ENCODE measurements at regions not wholly inside any gene's neighbourhood (a gene's known extent, or its start where the extent isn't known, plus 50 kb on each side); places are given as distances from the start of the nearest gene placed in this dataset.

DNA sequence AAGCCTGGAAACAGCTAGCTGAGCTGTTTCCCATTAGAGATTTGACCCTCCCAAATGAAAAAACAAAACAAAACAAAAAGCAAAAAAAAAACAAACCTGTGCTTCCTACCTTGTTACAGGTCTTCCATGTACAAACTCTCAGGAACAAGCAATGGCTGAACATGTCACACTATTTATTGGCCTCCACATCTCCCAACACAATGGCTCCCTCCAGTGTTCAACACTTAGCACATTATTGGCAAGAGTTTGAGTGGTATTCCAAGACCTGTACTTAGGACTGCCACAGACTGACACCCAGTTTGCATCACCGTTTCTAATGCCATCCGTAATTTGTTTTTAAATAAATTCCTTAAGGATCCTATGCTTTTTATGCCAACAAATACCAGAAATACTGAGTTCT, 195.0 kb upstream of the OLFM3 start:
- Histone ChIP-seq H3K4me1 (ENCODE audit: insufficient read depth) (no peaks in the 10 kb centered on the region), H3K36me3 (ENCODE audit: insufficient read depth) (no peaks in the 10 kb centered on the region), H3K4me3 (ENCODE audit: low read depth, low read length) (no peak overlapping the region), H3K27ac (ENCODE audit: low read depth) (no peak overlapping the region)
- peak; percentile 17 for DNase-seq (ENCODE audit: extremely low spot score)
- WGBS: 26% methylated on average over 2 of the region's 2 CpGs

DNA sequence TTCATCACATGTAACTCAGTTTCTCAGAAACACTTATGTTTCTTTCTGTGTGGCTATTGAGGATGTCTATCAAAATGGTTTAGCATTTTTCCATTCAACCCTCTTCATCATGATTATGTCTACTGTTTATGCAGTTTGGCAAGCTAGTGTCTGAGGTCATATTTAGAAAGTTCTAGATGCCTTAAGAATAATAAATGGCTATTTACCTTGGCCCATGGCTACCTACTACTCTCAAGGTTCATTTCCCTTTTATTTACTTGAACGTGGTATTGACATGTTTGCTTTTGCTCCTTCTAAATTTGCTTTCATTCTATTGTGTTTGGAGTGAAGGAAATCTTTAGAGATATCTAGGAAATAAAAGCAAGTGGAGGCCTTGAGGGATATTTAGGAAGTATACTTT, 193.7 kb upstream of the OLFM3 start:
- 62% methylated on average over 1 of the region's 1 CpG for WGBS
- no peak for DNase-seq (ENCODE audit: extremely low spot score)
- H3K4me3 ChIP-seq (ENCODE audit: low read depth, low read length): no peak overlapping the region

GRCh38 chr1:102186536-102186935, 189.8 kb upstream of the OLFM3 start:
- 74% methylated on average over 2 of the region's 2 CpGs for WGBS

More for the DNA sequence above, 193.7 kb upstream of the OLFM3 start:
- Histone ChIP-seq H3K4me1 (ENCODE audit: insufficient read depth) (no peaks in the 10 kb centered on the region), H3K36me3 (ENCODE audit: insufficient read depth) (no peaks in the 10 kb centered on the region), H3K27ac (ENCODE audit: low read depth) (no peak overlapping the region)

GRCh38 chr1:102185260-102185659, 188.5 kb upstream of the OLFM3 start:
- no peaks in the 10 kb centered on the region for H3K36me3 ChIP-seq (ENCODE audit: insufficient read depth)
- 69% methylated on average over 1 of the region's 1 CpG for WGBS
- no peak overlapping the region for H3K4me3 ChIP-seq (ENCODE audit: low read depth, low read length)
- no peak overlapping the region for H3K27ac ChIP-seq (ENCODE audit: low read depth)
- no peak for DNase-seq (ENCODE audit: extremely low spot score)
- H3K4me1 ChIP-seq (ENCODE audit: insufficient read depth): no peaks in the 10 kb centered on the region

More at GRCh38 chr1:102186536-102186935, 189.8 kb upstream of the OLFM3 start:
- Histone ChIP-seq H3K4me1 (ENCODE audit: insufficient read depth) (no peaks in the 10 kb centered on the region), H3K4me3 (ENCODE audit: low read depth, low read length) (no peak overlapping the region), H3K27ac (ENCODE audit: low read depth) (no peak overlapping the region), H3K36me3 (ENCODE audit: insufficient read depth) (no peaks in the 10 kb centered on the region)
- DNase-seq (ENCODE audit: extremely low spot score): no peak

DNA sequence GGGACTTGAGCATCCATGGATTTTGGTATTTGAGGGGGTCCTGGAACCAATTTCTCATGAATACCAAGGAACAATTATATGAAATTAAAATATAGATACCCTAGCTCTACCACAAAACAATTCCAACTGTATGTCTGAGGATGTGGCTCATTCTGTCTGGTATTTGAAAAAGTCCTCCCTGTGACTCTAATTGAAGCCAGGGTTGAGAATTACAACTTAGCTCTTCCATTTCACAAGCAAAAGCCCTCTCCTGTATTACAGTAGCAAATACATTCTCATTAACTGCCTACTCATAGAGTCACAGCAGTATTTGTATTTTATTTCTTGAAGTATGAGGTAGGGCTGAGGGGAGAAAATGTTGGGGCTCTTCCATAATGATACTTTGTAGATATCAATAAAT, 187.8 kb upstream of the OLFM3 start:
- no peak overlapping the region for H3K27ac ChIP-seq (ENCODE audit: low read depth)
- no peaks in the 10 kb centered on the region for H3K4me1 ChIP-seq (ENCODE audit: insufficient read depth)
- H3K36me3 ChIP-seq (ENCODE audit: insufficient read depth): no peaks in the 10 kb centered on the region
- no peak overlapping the region for H3K4me3 ChIP-seq (ENCODE audit: low read depth, low read length)
- no peak for DNase-seq (ENCODE audit: extremely low spot score)

DNA sequence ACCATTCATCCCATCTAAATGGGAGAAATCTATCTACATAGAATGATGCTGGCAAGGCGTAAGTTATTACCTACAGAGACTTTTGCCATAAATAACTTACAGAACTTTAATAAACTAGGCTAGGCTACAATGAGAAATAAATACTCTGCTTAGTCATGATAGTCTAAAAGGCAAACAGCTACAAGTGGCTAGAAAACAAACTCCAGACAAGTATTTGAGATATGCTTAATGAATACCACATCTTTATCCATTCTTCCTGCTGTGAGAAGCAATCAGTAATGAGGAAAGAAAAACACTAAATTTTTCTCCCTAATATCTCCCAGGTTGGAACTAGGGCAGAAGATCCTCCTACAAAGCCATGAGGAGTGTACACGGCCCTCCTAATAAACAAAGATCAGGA, 187.0 kb upstream of the OLFM3 start:
- no peak overlapping the region for H3K27ac ChIP-seq (ENCODE audit: low read depth)
- H3K36me3 ChIP-seq (ENCODE audit: insufficient read depth): no peaks in the 10 kb centered on the region
- WGBS: 69% methylated on average over 2 of the region's 2 CpGs
- no peaks in the 10 kb centered on the region for H3K4me1 ChIP-seq (ENCODE audit: insufficient read depth)
- no peak overlapping the region for H3K4me3 ChIP-seq (ENCODE audit: low read depth, low read length)
- no peak for DNase-seq (ENCODE audit: extremely low spot score)

DNA sequence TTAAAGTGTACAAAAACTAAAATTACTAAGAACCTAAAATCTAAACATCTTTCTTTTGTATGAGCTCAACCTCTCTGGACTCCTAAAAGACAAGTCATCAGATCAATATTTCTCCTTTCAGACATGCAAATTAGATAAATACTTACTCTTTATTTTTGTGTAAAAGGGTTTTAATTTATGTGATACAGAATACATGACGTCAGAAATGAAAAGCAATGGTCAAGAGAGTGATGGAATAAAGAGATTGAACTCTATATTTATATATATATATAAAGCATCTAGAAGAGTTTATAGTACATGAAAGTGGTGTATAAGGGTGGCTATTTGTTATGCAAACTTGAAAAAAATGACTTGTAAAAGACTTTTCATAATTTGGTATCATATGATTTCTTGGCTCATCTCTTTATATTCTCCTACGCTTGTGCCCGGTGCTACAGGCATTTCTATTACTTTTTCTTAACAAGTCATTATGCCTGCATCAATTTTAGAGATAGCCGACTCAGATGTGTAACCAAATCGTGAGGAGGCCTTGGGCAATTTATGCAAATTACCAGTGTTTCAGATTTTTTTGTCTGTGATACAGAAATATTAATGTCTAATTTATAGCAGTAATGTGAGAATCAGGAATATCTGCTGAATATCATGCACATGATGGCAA, 186.0 kb upstream of the OLFM3 start:
- H3K36me3 ChIP-seq (ENCODE audit: insufficient read depth): peaks cover 2% of the 10 kb centered on the region
- H3K4me3 ChIP-seq (ENCODE audit: low read depth, low read length): no peak overlapping the region
- no peaks in the 10 kb centered on the region for H3K4me1 ChIP-seq (ENCODE audit: insufficient read depth)
- DNase-seq (ENCODE audit: extremely low spot score): no peak
- WGBS: 86% methylated on average over 5 of the region's 5 CpGs
- H3K27ac ChIP-seq (ENCODE audit: low read depth): no peak overlapping the region

DNA sequence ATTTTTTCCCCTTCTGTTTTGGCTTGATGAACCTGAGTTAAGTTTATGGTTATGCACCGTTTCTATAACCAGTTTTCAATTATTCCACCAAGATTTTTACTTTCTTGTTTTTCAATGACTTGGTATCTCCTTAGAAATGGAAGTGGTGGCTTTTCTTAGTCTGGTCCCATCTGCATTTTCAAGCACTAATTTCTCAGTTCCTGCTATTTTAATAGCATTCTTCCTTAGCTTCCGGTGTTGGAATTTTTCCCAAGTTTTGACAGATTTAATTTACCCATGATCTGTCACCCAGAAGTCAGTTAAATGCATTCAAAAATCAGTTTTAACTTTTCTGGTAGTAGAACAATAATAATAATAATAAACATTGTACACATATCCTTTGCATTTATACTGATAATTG, 184.6 kb upstream of the OLFM3 start:
- no peak overlapping the region for H3K27ac ChIP-seq (ENCODE audit: low read depth)
- 87% methylated on average over 2 of the region's 2 CpGs for WGBS
- no peak overlapping the region for H3K4me3 ChIP-seq (ENCODE audit: low read depth, low read length)
- H3K36me3 ChIP-seq (ENCODE audit: insufficient read depth): peaks cover 2% of the 10 kb centered on the region
- H3K4me1 ChIP-seq (ENCODE audit: insufficient read depth): no peaks in the 10 kb centered on the region
- DNase-seq (ENCODE audit: extremely low spot score): no peak

- WGBS: 85% methylated on average over 2 of the region's 2 CpGs
- H3K4me3 ChIP-seq (ENCODE audit: low read depth, low read length): no peak overlapping the region
These were observed 181.8 kb upstream of the OLFM3 start for GRCh38 chr1:102178480-102178879.

DNA sequence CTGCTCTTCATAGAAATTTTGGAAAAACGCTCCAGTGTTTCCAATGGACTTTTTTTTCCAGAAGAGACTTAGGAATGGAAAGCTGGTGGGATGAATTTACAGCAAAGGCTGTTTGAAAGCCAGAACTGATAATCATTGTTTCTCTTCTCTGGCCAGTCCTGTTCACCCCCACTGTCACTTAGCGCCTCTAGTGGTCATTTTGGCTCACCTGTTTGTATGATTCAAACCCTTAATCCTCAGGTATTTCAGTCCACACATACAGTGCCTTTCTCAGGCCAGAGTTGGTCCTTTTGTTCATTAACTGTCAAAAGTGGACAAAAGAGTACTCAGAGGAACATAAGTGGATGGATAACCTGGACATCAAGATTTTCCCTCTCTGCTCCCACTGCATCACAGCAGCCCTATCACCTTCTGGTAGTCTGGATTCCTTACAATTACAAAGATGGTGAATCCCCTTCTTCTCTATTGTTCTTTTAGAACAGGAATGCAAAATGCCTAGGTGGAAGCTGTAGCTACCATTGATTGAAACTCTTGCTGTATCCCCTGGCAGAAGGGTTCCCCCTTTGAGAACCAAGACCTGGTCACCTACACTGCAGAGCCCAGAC, 177.6 kb upstream of the OLFM3 start:
- WGBS: 29% methylated on average over 2 of the region's 2 CpGs
- no peak for DNase-seq (ENCODE audit: extremely low spot score)

More at GRCh38 chr1:102178480-102178879, 181.8 kb upstream of the OLFM3 start:
- H3K4me1 ChIP-seq (ENCODE audit: insufficient read depth): no peaks in the 10 kb centered on the region
- H3K27ac ChIP-seq (ENCODE audit: low read depth): no peak overlapping the region
- DNase-seq (ENCODE audit: extremely low spot score): no peak
- peaks cover 2% of the 10 kb centered on the region for H3K36me3 ChIP-seq (ENCODE audit: insufficient read depth)

DNA sequence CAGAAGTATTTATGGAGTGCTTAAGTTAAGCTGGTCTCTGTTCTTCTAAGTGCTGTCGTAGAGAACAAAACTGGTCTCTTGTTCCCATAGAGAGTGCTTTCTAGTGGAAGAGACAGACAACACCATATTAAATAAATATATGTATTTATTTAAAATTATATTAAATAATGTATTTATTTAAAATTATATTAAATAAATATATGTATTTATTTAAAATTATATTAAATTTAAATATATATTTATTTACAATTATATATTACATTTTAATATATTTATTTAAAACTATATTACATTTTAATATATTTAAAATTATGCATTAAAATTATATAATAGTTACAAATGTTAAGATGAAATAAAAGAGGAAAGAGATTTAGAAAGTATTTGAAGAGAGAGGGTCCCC, 175.5 kb upstream of the OLFM3 start:
- Histone ChIP-seq H3K36me3 (ENCODE audit: insufficient read depth) (no peaks in the 10 kb centered on the region), H3K27ac (ENCODE audit: low read depth) (no peak overlapping the region), H3K4me3 (ENCODE audit: low read depth, low read length) (no peak overlapping the region), H3K4me1 (ENCODE audit: insufficient read depth) (no peaks in the 10 kb centered on the region)
- WGBS: 82% methylated on average over 1 of the region's 1 CpG
- DNase-seq (ENCODE audit: extremely low spot score): no peak

More for the DNA sequence above, 177.6 kb upstream of the OLFM3 start:
- H3K27ac ChIP-seq (ENCODE audit: low read depth): no peak overlapping the region
- peaks cover 2% of the 10 kb centered on the region for H3K36me3 ChIP-seq (ENCODE audit: insufficient read depth)
- no peaks in the 10 kb centered on the region for H3K4me1 ChIP-seq (ENCODE audit: insufficient read depth)
- no peak overlapping the region for H3K4me3 ChIP-seq (ENCODE audit: low read depth, low read length)

DNA sequence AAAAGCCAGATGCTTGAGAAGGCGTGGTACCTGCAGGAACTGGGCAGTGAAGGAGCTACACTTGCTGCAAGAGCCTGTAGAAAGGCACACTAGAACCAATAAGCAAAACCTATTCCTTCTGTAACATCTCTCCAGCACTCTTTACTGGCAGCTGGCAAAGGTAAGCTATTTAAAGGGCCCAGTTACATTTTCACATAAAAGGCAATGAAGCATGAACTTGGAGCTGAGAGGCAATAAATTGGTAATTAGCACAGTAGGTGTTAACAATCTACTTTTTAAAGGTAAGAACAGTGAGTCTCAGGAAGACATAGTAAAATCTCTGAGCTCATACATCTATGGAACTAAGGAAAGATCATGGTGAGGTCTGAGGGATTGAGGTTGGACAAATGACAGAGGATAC, 167.1 kb upstream of the OLFM3 start:
- no peak overlapping the region for H3K27ac ChIP-seq (ENCODE audit: low read depth)
- 78% methylated on average over 1 of the region's 1 CpG for WGBS
- no peak overlapping the region for H3K4me3 ChIP-seq (ENCODE audit: low read depth, low read length)
- H3K4me1 ChIP-seq (ENCODE audit: insufficient read depth): no peaks in the 10 kb centered on the region
- no peaks in the 10 kb centered on the region for H3K36me3 ChIP-seq (ENCODE audit: insufficient read depth)
- DNase-seq (ENCODE audit: extremely low spot score): no peak

DNA sequence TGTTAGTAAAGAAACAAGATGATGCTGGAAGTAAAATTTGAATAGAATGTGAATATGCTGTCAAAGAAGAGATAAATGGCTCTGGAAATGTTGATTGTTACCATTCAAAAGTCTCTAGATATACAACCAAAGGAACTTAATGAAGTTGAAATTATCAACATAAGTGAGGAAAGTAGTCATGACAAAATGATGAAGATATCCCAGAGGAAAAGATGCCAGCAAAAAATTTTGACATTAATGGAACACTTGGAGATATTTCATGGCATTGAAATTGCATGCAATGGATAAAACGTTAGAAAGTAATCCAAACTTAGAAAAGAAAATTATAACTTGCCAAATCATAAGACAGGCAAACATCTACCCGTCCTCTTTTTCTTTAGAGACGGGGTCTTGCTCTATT, 154.5 kb upstream of the OLFM3 start:
- DNase-seq (ENCODE audit: extremely low spot score): no peak
- no peaks in the 10 kb centered on the region for H3K36me3 ChIP-seq (ENCODE audit: insufficient read depth)
- 64% methylated on average over 3 of the region's 3 CpGs for WGBS
- H3K27ac ChIP-seq (ENCODE audit: low read depth): no peak overlapping the region
- H3K4me1 ChIP-seq (ENCODE audit: insufficient read depth): no peaks in the 10 kb centered on the region
- no peak overlapping the region for H3K4me3 ChIP-seq (ENCODE audit: low read depth, low read length)

DNA sequence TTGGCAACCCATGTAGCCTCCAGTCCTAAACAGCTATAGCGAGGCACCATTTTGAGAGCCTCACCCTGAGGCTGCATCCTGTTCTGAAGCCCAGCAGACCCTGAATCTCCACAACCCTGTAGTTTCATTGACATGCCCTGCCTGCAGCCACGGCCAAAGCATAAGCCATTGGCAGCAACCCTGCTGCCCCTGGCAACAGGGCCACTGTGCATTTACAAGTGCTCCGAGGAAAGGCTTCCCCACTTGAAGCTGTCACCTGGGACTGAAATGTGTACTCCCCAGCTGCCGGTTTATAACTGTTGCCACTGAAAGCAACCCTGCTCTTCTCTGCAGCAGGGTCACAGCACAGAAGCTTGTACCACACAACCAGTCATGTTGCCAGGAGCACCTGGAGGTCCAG, 124.2 kb upstream of the OLFM3 start:
- Histone ChIP-seq H3K27ac (ENCODE audit: low read depth) (no peak overlapping the region), H3K36me3 (ENCODE audit: insufficient read depth) (no peaks in the 10 kb centered on the region), H3K4me1 (ENCODE audit: insufficient read depth) (no peaks in the 10 kb centered on the region), H3K4me3 (ENCODE audit: low read depth, low read length) (no peak overlapping the region)
- WGBS: 85% methylated on average over 4 of the region's 4 CpGs
- DNase-seq (ENCODE audit: extremely low spot score): no peak

Measured in urinary bladder (tissue), 3 donors.